Osteocyte (in vitro differentiated cells): ENCODE measurements at regions not wholly inside any gene's neighbourhood (a gene's known extent, or its start where the extent isn't known, plus 50 kb on each side); places are given as distances from the start of the nearest gene placed in this dataset.

ENCODE experiments used
- DNase-seq: peaks from one replicate; pipeline ENCODE4 v3.0.0; 2021; ENCODE audit warnings: mixed read lengths; ENCODE audit not compliant: unreplicated experiment; ENCODE audit errors: extremely low spot score
- H3K27ac Mint-ChIP-seq: one replicate; pipeline ENCODE4 v1.8.0; 2021; ENCODE audit warnings: mild to moderate bottlenecking, mixed read lengths; ENCODE audit not compliant: unreplicated experiment
- H3K27me3 Mint-ChIP-seq: one replicate; pipeline ENCODE4 v1.8.0; 2021; ENCODE audit warnings: mixed read lengths; ENCODE audit not compliant: unreplicated experiment
- H3K36me3 Mint-ChIP-seq: one replicate; pipeline ENCODE4 v1.8.0; 2021; ENCODE audit warnings: mixed read lengths; ENCODE audit not compliant: unreplicated experiment
- H3K4me1 Mint-ChIP-seq: one replicate; pipeline ENCODE4 v1.8.0; 2021; ENCODE audit warnings: mixed read lengths; ENCODE audit not compliant: unreplicated experiment
- H3K4me3 Mint-ChIP-seq: one replicate; pipeline ENCODE4 v1.8.0; 2021; ENCODE audit warnings: mild to moderate bottlenecking, moderate library complexity, mixed read lengths; ENCODE audit not compliant: unreplicated experiment
- H3K9me3 Mint-ChIP-seq: one replicate; pipeline ENCODE4 v1.8.0; 2021; ENCODE audit warnings: mixed read lengths; ENCODE audit not compliant: unreplicated experiment
- TF ChIP-seq, protein P1 (sequence below): fragments of 200-600 bp; sonication (generic); IDR thresholded peaks from 2 replicates; pipeline ENCODE4 v1.5.0; 2021; ENCODE audit warnings: antibody characterized with exemption, mild to moderate bottlenecking, moderate library complexity

DNA sequence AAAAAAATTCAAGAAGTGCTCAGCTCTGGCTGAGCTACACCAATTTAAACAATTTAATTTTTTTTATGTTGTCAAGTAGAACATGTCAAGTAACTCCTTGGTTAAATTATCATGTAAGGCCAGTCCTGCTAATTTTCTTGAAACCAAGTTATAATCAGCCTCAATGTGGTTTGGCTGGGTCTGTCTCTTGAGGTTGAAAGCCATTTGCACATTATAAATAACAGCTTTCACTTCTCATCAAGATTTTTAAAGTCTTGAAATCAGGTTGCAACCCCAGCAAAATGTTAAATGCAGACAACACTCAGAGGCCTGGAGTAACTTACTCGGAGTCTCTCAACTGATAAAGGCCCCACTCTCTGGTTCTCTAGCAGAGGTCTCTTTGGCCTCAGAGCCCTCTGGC, 324.4 kb downstream of the BRD1 start:
- DNase-seq = no peak
- H3K27me3 Mint-ChIP-seq = no peaks in the 10 kb centered on the region
- no peak overlapping the region for H3K27ac Mint-ChIP-seq
- H3K4me3 Mint-ChIP-seq = no peak overlapping the region
- H3K36me3 Mint-ChIP-seq = no peaks in the 10 kb centered on the region
- H3K9me3 Mint-ChIP-seq = no peaks in the 10 kb centered on the region
- peaks cover 4% of the 10 kb centered on the region for H3K4me1 Mint-ChIP-seq
- TF ChIP-seq, protein P1, sequence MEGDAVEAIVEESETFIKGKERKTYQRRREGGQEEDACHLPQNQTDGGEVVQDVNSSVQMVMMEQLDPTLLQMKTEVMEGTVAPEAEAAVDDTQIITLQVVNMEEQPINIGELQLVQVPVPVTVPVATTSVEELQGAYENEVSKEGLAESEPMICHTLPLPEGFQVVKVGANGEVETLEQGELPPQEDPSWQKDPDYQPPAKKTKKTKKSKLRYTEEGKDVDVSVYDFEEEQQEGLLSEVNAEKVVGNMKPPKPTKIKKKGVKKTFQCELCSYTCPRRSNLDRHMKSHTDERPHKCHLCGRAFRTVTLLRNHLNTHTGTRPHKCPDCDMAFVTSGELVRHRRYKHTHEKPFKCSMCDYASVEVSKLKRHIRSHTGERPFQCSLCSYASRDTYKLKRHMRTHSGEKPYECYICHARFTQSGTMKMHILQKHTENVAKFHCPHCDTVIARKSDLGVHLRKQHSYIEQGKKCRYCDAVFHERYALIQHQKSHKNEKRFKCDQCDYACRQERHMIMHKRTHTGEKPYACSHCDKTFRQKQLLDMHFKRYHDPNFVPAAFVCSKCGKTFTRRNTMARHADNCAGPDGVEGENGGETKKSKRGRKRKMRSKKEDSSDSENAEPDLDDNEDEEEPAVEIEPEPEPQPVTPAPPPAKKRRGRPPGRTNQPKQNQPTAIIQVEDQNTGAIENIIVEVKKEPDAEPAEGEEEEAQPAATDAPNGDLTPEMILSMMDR = no peak

DNA sequence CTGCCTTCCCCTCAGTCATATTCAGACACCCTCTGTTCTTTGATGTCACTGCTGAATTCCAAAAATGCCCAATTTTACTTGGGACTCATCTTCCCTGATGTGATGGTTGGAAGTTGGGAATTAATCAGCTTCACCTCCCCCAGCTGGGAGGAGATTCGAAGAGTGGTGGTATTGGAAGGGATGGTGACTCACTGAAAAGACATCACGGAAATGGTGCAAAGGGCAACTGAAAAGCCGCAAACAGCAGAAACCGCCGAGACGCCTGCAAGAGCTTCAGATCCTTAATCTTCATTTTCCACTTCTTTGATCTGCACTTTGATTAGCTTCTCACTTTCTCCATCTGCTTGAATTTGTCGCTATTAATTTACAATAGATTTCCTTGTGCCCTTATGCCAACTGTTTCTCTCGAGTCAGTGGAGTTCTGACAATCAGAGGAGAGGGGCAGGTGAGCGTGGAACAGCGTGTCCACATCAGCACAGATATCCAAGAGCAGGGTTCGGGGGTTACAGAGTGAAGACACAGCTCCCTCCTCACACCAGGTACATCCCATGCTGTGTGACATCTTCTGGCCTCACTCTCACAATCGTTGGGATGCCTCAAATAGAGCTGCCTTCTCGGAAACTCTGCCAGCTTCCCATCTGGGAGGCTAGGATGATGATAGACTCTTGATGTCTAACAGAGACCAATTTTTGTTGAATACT, 325.4 kb downstream of the BRD1 start:
- no peaks in the 10 kb centered on the region for H3K9me3 Mint-ChIP-seq
- H3K36me3 Mint-ChIP-seq = no peaks in the 10 kb centered on the region
- H3K27ac Mint-ChIP-seq = no peak overlapping the region
- peaks cover 4% of the 10 kb centered on the region for H3K4me1 Mint-ChIP-seq
- no peaks in the 10 kb centered on the region for H3K27me3 Mint-ChIP-seq
- TF ChIP-seq, protein P1 = no peak
- no peak for DNase-seq
- no peak overlapping the region for H3K4me3 Mint-ChIP-seq

DNA sequence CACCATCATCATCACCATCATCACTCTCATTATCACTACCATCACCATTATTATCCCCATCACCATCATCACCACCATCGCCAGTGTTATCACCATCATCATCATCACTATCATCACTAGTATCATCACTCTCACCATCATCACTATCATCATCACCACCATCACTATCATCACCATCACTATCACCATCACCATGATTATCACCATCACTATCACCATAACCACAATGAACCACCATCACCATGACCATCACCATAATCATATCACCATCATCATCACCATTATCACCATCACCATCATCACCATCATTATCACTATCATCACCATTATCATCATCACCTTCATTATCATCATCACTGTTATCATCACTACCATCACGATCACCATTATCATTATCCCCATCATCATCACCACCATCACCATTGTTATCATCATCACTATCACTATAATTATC, 326.7 kb downstream of the BRD1 start:
- H3K4me3 Mint-ChIP-seq = no peak overlapping the region
- H3K4me1 Mint-ChIP-seq = peaks cover 4% of the 10 kb centered on the region
- TF ChIP-seq, protein P1 = no peak
- no peaks in the 10 kb centered on the region for H3K27me3 Mint-ChIP-seq
- peaks cover 4% of the 10 kb centered on the region for H3K9me3 Mint-ChIP-seq
- no peaks in the 10 kb centered on the region for H3K36me3 Mint-ChIP-seq
- DNase-seq = no peak
- H3K27ac Mint-ChIP-seq = no peak overlapping the region

DNA sequence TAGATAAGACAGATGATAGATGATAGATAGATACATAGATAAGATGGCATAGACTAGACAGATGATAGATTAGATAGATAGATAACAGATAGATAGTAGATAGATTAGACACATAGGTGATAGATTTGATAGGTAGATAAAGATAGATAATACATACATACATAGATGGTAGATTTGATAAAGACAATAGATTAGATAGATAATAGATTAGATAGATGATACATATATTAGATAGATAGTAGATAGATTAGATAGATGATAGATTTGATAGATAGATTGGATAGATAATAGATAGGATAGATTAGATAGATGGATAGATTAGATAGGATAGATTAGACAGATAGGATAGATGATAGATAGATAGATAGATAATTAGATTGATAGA, 327.6 kb downstream of the BRD1 start:
- Mint-ChIP-seq H3K4me1 (peaks cover 4% of the 10 kb centered on the region), H3K27me3 (no peaks in the 10 kb centered on the region), H3K4me3 (no peak overlapping the region), H3K9me3 (peaks cover 4% of the 10 kb centered on the region), H3K36me3 (no peaks in the 10 kb centered on the region), H3K27ac (no peak overlapping the region)
- TF ChIP-seq, protein P1 = no peak
- no peak for DNase-seq

DNA sequence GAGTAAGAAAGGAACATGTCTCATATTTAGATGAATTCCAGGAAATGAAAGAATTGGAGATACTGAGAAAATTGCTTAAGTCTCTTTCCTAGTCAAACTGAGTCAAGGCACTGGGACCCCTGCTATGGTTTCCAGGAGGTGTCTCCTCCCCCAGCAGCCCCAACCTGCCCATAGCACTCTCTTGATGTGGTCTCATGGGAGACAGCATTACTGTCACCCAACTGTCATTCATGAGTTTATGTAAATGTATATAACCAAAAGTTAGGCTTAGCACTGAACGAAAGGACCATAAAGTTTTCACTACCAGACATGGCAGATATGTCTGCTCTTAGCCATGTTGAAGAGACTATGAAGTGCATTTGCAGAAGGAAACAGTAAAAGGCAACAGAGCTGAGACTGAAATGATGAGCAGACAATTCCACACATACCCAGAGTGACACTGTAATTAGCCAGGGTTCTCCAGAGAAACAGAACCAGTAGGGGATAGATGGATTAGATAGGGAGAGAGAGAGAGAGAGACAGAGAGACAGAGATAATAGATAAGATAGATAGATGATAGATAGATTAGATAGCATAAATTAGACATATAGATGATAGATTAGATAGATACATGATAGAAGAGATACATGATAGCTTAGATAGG, 328.1 kb downstream of the BRD1 start:
- DNase-seq = no peak
- peaks cover 4% of the 10 kb centered on the region for H3K4me1 Mint-ChIP-seq
- H3K4me3 Mint-ChIP-seq = no peak overlapping the region
- H3K36me3 Mint-ChIP-seq = no peaks in the 10 kb centered on the region
- no peaks in the 10 kb centered on the region for H3K27me3 Mint-ChIP-seq
- H3K27ac Mint-ChIP-seq = no peak overlapping the region
- TF ChIP-seq, protein P1 = no peak
- H3K9me3 Mint-ChIP-seq = peaks cover 4% of the 10 kb centered on the region
